Cerebellar cortex (tissue), 1 donor: ENCODE measurements at regions not wholly inside any gene's neighbourhood (a gene's known extent, or its start where the extent isn't known, plus 50 kb on each side); places are given as distances from the start of the nearest gene placed in this dataset.
"Not testable (repeated sequence)": the region's sequence is repeated elsewhere in the genome, so short reads cannot be mapped to it uniquely, and the experiment has no call there.

Experiments used
- DNase-seq: peaks from one replicate; pipeline ENCODE4 v3.0.0-alpha.2; 2015; ENCODE audit warnings: low spot score

DNA sequence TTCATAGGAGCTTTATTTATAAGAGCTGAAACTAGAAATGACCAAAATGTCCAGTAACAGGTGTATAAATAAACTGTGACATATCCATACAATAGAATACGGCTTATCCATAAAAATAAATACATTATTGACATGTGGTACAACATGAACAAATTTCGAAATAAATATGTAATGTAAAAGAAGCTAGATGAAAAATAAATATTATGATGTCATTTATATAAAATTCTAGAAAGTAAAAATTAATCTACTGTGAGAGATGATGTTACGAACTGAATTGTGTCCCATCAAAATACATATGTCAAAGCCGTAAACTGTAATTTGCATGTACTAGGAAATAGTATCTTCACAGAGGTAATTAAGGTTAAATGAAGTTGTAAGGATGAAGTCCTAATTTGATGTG lies 1104.9 kb downstream of the NSUN3 start:
- no peak for DNase-seq

DNA sequence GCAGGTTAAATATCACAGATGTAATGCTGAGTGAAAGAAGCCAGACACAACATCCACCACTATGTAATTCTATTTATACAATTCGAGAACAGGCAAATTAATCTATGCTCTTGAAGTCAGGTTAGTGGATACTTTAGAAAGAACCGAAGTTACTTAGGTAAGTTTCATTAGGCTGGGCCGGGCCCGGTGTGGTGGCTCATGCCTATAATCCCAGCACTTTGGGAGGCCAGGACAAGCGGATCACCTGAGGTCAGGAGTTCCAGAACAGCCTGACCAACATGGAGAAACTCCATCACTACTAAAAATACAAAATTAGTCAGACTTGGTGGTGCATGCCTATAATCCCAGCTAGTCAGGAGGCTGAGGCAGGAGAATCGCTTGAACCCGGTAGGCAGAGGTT lies 1105.7 kb downstream of the NSUN3 start:
- no peak for DNase-seq

DNA sequence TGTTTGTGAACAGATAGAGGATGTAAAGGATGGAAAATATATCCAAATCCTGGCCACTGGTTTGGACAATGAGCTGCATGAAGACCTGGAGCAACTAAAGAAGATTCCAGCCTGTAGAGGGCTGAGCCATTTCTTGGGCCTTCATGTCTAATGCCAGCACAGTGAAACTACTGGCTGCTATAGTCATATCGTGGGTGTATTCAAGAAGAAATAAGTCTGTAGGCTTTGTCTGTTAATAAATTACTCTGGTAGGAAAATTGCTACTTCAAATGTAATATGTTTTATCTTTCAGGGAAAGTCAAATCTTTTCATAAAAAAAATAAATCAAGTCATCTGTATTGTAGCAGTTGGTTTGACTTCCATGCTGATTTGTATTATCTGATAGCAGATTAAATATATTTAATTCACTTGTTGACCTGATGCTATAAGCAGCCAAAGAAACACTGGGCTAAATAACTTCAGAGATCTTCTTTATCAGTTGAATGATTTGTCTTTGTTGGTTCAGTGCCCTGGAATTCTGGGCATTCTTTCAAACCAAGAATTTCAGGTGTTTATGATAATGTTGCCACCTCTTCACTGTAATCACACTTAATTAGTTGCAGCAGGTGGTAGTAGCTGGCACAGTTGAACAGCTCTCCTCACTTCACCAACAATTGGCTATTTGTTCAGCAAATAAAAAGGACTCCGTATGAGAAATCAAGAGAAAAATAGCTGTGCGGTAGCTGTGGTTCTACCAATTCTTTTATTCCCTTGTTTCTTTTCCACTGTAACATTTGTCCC lies 1109.5 kb downstream of the NSUN3 start:
- DNase-seq = peak; percentile 98

DNA sequence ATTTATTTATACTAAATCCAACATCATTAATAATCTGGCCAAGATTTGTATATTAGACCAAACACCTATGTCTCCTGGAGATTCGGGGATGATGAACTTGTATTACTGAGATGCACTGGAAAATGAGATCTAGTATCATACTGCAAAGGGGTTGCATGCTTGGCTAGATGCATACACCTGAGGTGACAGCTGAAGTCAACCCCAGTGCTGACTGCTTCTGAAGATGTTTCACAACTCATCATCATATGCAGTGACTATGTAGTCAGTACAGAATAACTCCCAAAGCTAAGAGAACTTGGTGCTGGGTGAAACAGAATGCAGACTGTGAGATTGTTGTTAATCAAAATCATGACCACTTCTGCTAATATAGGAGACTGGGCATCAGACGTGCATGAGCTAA lies 1114.2 kb downstream of the NSUN3 start:
- no peak for DNase-seq

DNA sequence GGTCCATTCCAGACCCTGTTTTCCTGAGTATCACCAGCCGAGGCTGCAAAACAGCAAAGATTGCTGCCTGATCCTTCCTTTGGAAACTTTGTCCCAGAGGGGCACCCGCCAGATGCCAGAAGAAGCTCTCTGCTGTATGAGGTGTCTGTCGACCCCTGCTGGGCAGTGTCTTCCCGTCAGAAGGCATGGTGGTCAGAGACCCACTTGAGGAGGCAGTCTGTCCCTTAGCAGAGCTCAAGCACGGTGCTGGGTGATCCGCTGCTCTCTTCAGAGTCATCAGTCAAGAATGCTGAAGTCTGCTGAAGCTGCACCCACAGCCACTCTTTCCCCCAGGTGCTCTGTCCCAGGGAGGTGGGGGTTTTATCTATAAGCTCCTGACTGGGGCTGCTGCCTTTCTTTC lies 1121.2 kb downstream of the NSUN3 start:
- no peak for DNase-seq

DNA sequence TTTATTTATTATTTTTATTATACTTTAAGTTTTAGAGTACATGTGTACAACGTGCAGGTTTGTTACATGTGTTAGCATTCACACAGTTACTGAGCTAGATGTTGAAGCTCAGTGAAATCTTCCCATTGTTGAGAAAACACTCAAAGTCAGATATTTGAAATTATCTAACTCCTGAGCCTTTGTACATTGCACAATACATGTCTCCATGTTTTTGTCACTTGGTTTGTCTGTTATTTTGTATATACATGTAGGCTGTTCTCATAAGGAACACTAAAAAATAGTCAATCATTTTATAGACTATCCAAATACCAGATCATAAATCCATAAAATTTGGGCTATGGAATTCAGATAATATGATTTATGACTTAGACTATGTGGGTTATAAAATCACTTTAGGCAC lies 1126.5 kb downstream of the NSUN3 start:
- no peak for DNase-seq

DNA sequence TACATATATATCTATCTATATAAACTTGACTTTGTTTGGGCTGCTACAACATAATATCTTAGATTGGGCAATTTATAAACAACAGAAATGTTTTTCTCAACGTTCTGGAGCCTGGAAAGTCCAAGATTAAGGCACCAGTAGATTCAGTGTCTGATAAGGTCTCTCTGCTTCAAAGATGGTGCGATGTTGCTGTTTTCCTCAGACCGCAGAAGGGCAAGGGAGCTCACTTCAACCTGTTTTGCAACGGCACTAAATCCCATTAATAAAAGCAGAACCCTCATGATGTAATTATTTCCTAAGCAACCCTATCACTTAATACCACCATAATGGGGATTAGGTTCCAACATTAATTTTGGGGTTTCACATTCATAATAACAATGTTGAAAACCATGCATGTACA lies 1134.8 kb downstream of the NSUN3 start:
- DNase-seq = no peak

DNA sequence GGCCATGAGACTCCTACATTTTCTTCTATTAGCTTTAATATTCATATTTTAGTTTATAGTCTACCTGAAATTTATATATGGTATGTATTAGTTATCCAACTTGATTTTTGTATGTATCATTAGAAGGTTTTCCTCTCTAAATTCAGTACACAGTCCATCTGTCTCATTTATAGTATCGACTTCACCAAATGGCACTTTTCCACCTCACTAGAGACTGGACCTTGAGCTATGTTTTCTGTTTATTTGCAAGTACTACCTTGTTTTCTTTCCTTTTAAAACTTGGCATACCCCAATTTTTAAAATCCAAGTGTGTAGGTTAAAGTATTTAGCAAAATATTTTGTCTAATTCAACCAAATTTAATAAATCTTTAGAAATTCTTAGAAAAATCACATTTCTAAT lies 1137.5 kb downstream of the NSUN3 start:
- DNase-seq = peak; percentile 67

DNA sequence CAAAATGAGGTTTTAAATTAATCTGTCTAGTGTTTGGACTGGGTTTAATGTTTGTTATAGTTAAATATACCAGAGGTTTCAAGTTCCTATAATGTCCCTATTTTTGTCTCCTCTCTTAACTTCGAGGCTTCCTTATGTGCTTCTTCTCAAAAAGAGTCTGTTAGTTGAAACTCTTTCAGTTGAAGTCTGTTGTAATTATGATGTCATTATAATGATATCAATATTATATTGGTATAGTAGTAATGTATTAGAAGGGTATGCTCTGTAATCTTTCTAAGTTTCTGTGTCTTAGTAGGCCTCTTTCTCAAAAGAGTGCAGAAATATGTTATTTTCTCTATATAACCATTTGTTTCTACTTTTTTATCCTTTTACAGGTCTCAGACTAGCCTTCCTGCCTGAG lies 1148.0 kb downstream of the NSUN3 start:
- no peak for DNase-seq

DNA sequence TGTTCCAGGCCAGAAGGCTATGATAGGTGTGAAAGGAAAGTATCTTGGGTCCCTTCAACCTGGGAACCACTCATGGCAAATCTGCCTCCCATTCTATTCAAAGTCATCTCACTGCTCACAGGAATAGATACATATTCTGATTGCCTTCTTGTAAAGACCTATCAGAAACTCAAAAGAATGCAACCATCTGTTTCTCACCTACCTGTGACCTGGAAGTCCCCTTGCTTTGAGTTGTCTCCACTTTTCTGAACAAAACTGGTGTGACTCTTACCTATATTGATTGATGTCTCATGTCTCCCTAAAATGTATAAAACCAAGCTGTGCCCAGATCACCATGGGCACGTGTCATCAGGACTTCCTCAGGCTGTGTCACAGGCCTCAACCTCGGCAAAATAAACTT lies 1149.3 kb downstream of the NSUN3 start:
- no peak for DNase-seq

DNA sequence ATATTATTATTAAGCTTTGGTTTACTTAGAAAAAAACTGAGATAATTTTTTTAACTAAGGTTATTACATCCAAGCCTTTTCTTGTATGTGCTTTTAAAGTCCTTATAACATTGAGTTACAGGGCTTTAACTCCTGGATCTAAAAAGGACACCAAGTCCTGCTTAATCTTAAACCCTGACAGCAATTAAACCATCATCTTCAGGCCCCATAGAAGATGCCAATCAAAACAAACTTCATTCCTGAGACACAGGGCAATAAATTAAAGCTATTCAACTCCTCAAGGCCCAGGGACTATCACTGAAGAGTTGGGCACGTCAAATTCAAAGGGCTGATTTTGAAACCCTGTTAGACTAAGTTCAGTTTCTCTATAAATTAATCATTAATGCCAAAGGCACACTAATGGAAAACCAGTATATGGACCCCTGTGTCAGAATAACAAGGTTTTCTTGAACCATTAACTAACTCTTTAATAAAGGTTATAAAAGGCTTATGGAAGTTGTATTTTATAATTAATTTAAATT lies 1152.6 kb downstream of the NSUN3 start:
- no peak for DNase-seq

DNA sequence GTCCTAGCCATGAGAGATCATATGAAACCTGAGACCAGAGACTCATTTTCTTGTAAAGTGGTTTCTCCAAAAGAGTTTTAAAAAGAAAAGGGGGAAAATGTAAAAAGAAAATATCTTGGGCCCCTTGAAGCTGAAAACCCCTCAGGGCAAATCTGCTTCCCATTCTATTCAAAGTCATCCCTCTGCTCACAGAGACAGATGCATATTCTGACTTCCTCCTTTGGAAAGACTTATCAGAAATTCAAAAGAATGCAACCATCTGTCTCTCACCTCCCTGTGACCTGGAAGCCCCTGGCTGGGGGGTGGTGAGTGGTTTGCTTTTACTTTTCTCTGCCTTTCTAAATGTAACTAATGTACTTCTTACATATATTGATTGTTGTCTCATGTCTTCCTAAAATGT lies 1154.8 kb downstream of the NSUN3 start:
- no peak for DNase-seq

DNA sequence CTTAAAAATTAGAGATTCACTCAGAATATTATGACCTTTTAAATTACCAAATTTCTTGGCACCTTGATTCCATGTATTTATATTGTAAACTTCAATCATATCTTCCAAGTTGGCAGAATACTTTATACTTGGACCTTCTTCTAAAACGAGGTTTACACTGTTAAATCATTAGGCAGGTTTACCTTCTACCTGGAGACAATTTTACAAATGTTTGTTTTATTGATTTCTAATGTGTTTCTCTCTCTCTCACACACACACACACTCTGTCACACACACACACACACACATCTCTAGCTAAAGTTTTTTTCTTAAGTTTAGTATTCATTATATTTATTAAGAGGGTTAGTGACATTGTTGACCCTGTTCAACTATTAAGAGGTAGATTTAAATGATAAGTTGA lies 1155.6 kb downstream of the NSUN3 start:
- no peak for DNase-seq

DNA sequence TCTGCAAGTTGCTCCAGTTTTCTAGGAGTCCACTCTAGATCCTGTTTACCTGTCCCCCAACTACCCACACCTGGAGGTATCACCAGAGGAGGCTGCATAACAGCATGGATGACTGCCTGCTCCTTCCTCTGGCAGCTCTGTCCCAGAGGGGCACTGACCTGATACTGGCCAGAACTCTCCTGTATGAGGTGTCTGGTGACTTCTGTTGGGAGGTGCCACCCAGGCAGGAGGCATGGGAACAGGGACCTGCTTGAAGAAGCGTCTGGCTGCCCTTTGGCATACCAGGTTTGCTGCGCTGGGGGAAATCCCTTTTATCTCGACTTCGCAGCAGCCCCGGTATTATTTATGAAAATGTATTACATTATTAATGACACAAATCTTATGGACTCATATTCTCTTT lies 1163.6 kb downstream of the NSUN3 start:
- DNase-seq = no peak

DNA sequence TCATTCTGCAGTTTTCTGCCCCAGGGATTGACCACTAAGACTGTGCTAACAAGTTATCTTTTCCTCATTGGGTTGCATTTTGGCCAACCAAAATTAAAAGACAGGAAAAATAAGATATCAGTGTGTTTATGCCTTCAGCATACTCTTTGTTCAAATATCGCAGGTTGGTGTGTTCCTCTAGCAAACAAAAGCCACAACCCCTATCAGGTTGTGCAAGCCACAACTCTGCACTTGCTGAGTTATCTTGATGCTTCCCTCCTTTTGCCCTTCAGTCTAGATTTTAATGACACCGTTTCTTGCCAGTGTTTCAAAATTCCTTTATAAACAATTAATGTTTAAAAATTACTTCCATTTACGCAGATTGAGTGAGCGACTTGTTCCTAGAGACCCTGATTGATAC lies 1164.2 kb downstream of the NSUN3 start:
- DNase-seq = no peak

DNA sequence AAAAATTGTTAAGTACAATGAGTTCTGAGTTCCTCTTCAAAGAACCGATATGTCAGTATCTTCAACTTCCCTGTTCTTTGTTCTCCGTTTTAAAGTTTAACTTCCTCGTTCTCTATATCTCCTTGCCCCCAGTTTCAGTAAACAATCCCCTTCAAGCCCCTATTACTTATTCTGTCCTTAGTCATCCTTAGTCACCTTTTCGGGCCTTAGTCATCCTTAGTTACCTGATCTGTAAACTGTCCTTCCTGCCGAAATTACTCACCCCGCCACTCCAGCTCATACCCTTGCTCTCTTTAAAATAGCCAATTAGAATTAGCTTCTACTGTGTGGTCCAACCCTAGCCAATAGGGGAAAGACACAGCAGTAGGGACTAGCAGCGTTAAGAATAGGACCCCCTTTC lies 1165.6 kb downstream of the NSUN3 start:
- DNase-seq = no peak

DNA sequence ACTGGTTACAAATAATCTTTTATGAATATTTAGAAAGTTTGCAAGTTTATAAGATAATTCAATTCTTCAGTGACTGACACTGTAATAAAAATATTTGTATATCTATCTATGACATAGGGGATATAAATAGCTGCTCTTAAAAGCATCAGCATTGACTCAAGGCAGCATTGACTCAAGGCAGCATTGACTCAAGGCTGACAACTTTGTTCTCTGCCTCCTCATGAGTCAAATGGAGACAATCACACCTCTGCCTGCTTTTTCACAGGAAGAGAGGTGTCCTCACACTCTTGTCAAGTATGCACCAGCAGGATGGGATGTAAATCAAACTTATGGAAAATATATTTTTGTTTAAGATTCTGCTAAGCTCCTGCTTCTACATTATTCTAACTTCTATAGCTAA lies 1173.1 kb downstream of the NSUN3 start:
- no peak for DNase-seq

DNA sequence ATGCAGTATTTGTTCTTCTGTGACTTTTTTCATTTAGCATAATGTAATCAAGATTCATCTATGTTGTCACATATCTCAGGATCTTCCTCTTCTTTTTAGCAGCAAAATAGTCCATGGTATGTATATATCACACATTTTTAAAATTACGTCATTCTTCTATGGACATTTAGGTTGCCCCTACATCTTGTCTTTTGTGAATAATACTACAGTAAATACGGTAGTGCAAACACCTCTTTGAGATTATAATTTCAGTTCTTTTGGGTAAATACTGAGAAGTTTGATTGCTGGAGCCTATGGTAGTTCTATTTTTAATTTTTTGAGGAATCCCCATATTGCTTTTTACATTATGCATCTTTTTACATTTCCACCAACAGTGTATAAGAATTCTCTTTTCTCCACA lies 1174.9 kb downstream of the NSUN3 start:
- DNase-seq = no peak

DNA sequence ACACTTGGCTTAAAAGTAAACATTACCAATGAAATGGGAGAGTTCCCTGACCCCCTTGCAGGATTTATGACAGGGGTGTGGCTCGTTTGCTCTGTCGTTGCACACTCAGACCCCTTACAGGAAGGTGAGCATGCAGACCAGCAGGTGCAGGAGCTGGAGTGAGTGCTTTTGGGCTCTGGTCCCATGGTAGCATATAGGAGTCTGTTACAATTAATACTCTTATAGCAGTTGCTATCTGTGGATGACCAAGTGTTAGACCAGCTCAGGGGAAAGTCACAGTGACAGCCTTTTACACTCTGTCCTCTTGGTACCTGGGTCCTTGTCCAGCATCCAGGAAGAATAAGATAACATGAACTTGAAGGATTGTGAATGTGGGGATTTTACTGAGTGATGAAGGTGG lies 1177.5 kb downstream of the NSUN3 start:
- no peak for DNase-seq

DNA sequence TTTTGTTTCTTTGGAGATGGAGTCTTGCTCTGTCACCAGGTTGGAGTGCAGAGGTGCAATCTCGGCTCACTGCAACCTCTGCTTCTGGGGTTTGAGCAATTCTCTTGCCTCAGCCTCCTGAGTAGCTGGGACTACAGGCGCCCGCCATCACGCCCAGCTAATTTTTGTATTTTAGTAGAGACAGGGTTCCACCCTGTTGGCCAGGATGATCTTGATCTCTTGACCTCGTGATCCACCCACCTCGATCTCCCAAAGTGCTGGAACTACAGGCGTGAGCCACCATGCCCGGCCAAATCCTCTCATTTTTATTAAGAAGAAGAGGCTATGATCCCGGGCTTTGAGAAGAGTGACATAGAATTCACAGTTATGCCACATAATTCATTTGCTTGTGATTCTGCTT lies 1178.4 kb downstream of the NSUN3 start:
- DNase-seq = not testable (repeated sequence)

DNA sequence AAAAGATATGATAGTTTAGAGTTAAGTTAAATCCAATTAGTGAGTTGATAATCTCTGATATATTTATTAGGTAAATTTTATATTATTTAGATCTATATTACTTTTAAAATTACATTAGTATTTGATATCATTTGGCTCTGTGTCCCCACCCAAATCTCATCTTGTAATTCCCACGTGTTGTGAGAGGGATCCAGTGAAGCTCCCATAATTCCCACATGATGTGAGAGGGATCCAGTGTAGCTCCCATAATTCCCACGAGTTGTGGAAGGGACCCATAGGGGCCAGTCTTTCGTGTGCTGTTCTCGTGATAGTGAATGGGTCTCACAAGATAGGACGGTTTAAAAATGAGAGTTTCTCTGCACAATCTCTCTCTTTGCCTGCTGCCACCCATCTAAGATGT lies 1183.6 kb downstream of the NSUN3 start:
- no peak for DNase-seq

DNA sequence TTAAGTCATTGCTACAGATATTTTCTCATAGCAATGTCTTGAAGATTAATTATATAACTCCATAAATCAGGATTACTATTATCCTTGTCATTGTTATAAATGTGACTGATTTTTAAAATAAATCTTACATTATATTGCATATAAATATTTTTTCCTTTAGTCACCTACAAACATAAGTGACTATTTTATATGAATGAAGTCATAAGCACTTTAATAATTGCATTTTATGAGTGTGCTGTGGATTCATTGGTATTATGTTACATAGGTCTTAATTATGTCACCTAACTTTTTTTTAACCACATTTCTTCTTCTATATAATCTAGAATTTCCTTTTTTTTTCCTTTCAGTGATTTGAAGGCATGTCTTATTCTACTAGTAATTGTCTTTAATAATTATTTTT lies 1191.2 kb downstream of the NSUN3 start:
- DNase-seq = no peak

DNA sequence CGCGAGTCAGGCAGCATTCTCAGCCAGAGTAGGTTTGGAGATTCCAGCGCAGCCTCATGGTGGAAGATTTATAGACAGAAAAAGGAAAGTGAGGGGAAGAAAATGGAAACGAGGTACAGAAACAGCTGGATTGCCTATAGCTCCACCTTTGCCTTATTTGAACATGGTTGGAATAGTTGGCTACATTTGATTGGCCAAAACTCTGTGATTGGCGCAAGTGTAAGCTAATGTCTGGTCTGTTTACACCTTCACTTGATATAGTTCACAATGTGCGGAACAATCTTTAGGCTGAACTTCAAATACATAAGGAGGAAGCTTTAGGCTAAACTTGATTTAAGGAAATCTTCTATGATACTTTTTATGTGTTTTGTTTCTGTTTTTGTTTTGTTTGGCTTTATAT lies 1191.9 kb downstream of the NSUN3 start:
- no peak for DNase-seq

DNA sequence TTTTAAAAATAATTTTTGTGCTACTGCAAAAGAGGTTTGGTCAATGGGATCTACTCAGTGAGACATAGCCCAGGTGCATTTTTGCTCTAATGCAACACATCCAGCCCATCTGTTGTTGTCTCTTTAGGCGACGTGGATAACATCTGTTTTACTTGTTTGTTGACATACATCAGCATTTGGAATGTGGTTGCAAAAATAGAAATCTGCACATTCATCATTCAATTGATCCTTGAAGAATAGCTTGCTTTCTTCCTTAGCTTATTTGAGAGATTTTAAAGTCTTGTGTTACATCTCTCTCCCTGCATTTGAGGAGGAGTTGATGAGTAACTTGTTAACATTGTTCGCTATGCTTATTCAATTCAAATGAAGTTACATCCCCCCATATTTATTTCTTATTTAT lies 1202.3 kb downstream of the NSUN3 start:
- no peak for DNase-seq
